Myocyte (in vitro differentiated cells): ENCODE measurements at regions not wholly inside any gene's neighbourhood (a gene's known extent, or its start where the extent isn't known, plus 50 kb on each side); places are given as distances from the start of the nearest gene placed in this dataset.

ENCODE experiments used
- DNase-seq: peaks from one replicate; pipeline ENCODE4 v3.0.0-alpha.2; 2012; ENCODE audit warnings: low read depth

DNA sequence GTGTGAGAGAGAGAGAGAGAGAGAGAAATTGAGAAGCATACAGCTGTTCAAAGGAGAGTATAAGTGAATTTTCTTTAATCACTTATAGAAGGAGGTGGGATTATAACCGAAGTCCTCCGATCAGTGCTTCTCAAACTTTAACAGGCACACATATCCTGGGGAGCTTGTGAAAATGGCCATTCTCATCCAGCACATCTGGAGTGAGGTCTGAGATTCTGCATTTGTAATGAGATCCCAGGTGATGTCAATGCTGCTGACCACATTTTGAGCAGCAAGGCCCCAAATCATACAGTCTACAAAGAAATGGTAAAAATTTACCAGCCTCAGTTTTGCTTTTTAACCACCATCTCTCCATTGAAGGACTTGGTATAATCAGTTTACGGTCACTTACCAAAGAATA lies 219.0 kb downstream of the PTEN start:
- no peak for DNase-seq

DNA sequence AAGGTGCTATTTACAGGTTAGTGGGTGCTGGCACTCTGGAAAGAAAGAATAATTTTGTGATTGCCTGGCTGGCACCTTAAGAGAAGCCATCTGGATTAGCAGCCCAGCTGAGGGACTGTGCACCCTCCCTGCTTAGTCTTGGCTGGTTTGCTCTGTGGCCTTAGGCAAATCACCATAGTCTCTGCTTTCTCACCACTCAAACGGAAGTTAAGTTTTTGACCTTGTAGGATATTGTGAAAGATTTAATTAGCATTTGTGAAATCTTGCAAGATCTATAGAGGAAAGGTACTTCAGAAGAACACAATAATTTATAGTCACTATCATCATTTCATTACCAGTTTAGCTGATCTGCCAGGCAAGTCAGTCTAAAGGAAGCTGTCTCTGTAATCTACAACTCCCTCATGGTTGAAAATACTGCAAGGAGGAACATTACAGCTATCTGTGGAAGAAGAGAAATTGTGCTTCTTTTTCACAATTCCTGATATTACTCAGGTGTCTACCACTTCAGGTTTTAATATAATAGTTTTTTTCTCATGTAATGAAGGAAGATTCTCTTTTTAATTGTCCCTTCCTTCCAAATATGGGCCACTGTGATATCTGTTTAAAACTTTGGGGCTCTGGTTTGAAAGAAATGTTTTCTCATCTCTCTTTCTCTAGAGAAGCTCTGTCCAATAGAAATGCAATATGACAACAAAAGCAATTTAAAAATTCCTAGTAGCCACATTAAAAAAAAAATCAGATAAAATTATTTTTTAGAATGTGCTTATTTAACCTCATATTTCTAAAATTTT lies 219.6 kb downstream of the PTEN start:
- DNase-seq, result no peak

DNA sequence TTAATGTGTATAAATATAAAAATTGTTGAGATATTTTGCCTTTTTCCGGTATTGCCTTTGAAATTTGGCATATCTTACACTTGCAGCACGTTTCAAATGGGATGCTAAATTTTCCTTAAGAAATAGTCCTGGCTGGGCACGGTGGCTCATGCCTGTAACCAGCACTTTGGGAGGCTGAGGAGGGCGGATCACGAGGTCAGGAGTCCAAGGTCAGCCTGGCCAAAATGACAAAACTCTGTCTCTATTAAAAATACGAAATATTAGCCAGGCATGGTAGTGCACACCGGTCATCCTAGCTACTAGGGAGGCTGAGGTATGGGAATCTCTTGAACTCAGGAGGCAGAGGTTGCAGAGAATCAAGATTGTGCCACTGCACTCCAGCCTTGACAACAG lies 220.2 kb downstream of the PTEN start:
- no peak for DNase-seq

DNA sequence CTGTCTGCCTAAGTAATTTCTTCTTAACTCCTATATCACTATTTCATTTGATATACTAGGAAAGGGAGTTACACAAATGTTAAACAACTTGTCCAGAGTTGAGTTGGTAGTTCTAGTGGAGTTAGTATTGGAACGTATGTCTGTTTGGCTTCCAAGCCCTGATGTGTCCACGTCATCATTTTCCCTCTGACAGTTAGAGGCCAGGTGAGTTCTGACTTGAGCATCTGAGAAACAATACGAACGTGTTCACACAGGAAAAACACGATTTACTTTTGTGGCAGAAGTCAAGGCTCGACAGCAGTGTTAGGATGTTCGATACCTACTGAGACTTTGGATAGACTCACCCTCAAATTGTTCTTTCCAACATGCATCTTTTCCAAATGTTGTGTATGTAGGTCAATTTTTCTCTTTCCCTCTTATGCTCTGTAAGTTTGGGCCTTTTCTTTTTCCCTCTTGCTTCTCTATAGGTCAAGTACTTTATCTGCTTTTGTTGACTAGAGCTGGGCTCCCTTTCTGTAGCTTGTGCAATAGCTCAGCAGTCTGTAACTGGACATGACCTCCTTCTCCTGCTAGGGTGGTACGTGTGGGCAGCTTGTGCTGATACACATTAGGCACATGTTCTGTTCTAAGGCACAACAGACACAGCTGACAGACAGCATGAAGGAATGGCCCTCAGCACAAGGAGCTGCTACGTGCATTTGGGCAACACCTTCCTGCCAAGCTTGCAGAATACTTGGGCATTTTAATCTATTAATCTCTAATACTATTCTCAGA lies 222.9 kb downstream of the PTEN start:
- no peak for DNase-seq

DNA sequence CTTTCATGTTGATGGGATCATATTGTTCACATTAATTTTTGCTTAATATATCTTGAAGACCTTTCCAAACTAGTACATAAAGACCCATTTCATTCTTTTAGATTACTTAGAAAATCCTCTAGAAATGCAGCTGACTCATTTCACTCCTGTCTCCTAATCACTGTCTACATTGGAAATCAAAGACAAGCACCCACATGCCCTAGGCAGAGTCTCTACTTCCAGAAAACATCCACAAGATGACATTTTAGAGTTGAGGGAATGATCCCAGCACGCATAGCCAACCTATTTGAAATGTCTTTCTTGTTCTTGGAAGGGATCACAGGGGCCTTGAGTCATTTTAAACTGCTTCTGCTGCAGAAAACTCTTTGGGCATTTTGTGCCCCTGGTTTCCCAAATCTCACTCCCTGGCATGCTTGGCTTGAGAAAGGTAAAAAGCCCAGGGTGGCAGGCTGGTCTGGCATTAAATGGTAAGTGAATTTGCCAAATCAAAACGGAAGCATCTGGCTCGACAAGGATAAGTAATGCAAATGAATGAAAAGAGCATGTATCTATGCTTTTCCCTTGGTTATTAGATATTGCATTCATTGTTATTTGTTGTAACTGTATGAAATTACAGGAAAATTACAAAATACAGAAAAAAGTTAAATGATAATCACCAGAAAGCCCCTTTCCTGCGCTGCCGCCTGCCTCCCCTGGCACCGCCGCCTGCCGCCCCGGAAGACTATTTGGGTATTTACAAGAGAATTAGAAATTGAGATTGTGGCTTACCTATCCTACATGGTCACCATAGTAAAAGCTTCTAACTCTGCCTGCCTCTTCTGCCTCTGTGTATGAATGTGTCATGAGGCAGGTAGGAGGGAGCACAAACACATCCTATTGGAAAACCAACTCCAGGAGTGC lies 225.3 kb downstream of the PTEN start:
- DNase-seq, result no peak

DNA sequence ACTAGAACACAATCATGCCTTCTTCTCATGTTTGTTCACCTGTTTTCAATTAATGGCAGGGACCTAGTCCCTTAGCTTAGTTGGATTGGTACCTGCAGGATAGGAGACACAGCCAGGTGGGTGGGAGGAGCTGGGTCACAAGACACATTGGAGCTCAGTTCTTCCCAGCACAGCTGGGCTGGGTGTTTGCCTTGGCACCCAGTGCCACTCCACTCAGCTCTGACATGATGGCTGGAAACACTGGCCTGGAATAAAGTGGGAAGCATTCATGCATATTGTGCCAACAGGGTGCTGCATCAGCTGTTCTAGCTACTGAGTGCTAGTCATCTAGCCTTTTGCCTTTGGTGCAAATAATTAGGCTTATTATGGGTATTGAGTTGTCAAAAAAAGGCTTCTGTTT lies 226.1 kb downstream of the PTEN start:
- DNase-seq, result peak; percentile 15

DNA sequence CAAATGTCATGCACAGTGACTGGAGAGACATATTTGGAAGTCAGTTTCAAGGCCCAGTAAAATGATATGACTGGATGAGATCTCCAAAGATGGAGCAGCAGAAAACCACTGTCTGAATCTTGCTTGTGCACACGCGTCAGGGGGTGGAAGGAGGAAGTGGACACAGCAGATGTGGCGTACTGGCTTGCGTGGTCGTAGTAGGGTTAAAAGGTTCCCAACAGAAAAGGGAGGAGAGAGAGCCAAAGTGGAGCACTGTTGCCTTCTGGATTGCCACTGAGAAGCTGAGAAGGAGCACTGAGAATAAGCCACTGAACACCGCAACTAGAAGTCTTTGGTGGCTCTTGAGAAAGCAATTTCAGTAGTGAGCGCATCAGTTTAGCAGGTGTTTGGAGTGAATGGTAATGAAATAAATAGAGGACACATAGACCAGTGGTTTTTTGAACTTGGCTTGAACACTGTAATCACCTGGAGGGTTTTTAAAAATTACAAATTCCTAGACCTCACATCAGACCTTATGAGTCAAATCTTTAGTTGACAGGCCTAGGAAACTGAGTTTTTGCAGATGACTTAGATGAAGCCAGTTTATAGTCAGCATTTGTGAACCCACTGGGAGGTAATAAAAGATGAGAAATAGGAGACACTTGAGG lies 227.3 kb downstream of the PTEN start:
- no peak for DNase-seq

DNA sequence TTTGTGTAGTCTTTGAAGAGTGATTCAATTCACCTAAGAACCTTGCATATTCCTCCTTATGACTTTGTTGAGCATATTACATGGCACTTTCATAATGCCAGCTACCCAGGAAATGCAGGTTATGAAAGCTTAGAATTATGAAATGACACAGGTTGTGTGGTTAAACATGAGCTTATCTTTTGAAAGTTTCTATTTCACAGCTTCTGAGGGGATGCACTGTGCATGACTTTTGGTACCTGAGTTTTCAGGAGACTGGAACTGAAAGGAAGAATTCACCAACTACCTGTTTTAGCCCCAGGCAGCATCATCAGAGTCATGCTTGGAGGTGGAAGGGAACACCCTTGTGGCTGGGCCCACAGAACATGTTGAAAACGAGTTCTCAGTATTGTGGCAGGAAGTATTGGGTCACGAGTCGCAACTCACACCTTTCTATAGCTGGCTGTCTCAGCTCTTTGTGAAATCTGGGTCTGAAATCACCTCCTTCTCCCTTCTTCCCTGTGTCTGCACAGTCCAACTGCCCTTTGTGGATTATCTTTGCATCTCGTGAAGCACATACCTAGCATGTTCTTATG lies 228.2 kb downstream of the PTEN start:
- no peak for DNase-seq

DNA sequence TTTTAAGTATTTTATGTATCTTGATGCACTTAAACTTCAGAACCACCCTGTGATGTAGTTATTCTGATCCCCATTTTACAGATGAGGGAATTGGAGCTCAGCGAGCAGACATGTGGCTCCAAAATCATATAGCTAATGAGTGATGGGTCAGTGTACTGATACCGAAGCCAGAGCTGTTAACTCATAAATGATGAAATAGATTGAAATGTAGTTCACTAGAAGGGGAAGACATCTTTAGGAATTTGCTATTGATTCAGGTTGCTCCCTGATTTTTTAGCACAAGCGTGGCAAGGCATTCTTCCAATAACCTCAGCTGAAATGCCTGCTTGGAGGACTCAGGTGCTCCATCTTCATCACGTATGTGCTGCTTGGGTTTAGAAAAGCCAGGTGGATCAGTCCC lies 228.8 kb downstream of the PTEN start:
- DNase-seq, result no peak

DNA sequence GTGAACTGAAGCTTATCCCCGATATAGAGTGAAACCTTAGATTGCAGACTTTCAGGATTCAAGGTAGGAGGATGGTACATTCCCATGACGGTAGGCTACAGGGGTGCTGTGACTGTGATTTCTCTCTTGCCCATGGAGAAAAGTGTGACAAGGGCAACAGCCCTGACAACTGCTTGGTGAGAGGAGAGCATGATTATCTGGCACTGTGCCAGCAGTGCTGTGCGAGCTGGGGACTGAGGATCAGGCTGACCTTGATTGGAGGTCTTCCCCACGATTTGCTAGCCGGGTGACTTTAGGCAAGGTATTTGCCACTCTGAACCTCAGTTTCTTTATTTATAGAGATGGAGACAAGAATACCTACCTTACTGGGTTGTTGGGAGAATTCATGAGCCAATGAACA lies 229.5 kb downstream of the PTEN start:
- DNase-seq, result peak; percentile 28

DNA sequence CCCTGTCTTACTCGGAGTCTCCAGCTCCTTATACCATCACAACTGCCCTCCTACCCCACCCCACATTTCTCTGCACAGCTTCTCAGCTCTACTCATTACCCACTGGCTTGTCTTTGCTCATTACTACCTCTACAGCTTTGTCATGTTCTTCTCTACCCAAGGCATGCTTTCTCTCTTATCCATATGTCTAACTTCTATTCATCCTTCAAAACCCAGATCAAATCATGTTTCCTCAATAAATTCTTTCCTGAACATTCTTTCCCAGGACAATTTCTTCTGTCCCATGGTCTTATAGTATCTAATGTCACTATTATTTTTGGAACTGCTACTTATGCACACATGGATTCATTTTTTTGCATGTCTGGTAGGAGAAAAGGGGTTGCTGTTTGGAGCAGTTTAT lies 231.4 kb downstream of the PTEN start:
- no peak for DNase-seq

DNA sequence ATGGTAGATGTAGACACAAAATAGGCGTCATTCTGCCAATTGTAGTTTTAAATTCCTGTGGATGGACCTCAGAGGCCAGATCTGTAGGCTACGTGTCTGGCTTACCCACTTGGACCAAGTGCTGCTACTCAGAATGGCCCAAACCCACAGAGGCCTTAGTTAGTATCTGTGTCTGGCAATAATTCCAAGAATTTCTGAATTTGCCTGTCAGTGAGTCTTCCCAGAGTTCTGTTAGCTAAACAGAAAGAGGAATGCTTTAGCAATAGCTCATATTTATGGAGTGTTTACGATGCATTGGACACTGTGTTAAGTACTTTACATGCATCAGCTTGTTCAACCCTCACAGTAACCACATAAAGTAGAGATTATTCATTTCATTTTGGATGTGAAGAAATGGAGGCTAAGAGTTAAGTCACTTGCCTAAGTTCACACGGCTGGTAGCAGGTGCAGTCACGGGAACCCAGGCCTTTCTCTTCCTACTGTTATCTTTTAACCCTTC lies 231.8 kb downstream of the PTEN start:
- peak; percentile 21 for DNase-seq

DNA sequence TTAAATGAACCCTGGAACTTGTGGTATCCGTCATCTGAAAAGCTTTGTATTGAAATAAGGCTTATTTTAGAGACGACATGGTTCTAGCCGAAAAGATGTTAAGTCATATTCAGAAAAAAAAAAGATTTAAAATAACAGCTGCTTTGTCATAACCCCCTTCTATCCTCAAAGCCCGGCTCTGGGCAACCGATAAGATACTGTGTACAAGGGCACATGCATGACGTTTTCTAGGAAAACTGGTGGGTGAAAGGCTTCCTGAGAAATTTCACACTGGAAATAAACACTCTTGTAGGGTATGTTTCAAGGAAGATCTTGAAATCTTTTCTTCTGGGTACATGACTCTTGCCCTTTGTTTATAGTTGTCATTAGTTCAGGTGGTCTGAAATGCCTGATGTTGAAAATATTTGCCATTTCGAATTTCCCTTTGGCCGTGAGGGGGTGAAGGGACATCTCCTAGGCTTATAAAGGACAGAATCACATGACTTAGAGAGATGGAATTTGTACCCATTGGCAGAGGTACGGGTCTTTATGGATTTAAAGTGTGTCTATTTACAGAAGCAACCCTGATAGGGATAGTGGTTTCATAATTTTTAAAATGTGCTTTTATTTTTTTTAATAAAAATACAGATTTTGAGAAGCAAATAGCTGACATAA lies 232.5 kb downstream of the PTEN start:
- no peak for DNase-seq

DNA sequence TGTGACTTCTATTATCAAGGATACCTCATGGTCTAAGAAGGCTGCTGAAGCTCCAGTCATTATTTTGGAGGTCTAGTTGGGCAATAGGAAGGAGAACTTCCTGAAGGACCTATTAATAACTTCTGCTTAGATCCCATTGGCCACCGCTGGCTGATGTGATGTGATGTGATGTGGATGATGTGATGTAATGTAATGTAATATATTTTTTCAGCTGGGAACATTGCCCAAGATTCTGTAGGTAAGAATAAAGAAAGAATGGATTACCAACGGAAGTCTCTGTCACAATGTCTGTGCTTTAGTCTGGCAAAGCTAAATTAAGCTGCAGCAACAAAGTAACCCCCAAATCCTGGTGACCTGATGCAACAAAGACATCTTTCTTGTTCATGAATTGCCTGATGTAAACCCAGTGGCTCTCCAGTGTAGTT lies 233.7 kb downstream of the PTEN start:
- no peak for DNase-seq

DNA sequence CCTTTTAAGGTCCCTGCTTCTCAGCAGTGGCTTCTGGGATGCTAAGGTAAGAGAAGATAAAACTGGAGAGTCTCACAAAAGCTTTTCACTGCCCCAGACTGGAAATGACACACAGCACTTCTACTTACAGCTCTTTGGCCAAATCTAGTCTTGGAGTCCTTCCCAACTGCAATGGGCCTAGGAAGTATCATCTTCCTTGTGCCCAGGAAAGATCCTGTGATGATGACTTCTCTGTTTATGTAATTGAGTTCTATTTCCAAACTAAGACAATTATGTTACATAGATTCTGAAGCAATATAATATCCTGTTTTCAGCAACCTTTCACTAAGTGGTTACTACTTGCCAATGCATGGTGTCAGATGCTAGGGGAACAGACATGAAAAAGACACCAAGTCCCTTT lies 234.1 kb downstream of the PTEN start:
- no peak for DNase-seq

DNA sequence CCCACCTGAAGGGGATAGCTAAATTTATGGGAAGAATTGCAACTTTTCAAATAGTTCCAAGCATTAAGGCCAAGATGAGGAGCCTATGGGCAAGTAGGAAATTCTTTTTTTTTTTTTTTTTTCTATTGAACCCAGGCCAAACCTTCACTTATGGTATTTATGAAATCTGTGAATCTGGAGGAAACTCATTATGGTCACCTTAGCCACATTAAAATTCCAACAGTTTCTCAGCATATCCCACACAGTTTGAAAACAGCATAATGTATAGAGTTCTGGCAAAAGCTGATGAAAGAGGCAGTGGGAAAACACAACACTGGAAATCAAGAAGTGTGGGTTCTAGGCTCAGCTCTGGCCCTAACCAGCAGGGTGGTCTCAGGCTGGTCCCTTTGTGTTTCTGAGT lies 236.9 kb downstream of the PTEN start:
- DNase-seq, result no peak

DNA sequence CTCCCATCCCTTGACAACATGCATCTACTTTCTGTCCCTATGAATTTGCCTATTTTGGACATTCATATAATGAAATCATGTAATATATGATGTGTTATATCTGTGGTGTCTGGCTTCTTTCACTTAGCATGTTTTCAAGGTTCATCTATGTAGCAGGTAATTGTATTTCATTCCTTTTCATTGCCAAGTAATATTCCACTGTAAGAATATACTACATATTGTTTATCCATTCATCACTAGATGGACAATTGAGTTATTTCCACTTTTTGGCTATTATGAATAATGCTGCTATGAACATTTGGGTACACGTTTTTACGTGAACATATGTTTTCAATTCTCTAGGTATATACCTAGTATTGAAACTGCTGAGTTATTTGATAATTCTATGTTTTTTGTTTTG lies 238.2 kb downstream of the PTEN start:
- DNase-seq, result no peak

DNA sequence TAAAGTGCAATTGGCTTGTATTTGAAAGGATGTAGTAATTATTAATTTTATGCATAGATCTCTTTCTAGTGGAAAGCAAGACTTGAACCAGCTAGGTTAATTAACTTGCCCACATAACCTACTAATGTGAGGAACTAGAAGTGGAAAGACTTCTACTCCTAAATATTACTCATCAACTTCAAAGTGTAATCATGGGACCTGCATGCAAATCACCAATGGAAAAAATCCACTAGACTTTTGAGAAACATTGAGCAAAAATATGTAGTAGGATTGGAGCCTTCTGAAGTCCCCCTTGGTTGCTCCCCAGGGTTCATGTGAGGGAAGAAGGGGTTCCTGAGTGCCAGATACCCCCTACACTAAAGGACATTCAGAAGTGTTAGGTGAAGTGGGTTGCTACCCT lies 240.2 kb downstream of the PTEN start:
- no peak for DNase-seq

DNA sequence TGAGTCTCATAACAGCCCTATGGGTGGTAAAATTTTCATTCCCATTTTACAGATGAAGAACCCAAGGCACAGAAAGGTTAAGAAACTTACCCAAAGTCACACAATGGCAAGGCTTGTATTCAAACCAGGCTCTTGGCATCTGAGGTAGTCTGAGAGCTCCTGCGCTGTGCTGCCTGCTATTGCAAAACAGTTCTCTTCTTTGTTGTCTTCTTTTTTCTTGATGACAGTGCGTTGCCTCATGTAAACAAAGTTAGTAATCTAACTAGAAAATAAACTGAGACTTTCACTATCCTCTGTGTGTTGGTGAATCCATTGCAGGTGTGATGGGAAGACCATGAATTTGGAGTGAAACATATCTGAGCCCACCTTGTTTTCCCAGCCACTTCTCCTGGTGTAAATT lies 240.8 kb downstream of the PTEN start:
- DNase-seq, result no peak

DNA sequence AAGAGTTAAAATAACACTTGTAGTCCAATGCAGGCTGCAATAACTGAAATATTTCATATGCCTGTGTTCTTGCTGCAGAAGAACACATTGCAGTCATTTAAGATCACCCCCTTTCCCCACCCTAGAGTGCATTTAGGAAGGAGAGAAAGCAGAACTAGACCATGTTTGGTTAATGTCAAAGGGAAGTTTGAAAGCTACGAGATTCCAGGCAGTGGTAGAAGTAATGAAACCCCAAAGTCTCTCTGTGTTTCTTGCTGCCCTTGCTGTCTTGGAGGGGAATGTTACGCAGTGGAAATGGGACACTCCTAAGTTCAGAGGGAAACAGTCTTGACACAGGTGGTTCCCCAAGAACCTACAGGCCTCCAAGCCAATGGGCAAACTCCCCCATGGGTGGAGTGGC lies 242.9 kb downstream of the PTEN start:
- DNase-seq, result no peak
